ENCODE measurements at regions not wholly inside any gene's neighbourhood (a gene's known extent, or its start where the extent isn't known, plus 50 kb on each side); places are given as distances from the start of the nearest gene placed in this dataset.
"Not testable (repeated sequence)": the region's sequence is repeated elsewhere in the genome, so short reads cannot be mapped to it uniquely, and the experiment has no call there.

GRCh38 chrX:1815456-1816175 is 200.8 kb downstream of the ASMT start:
- Histone ChIP-seq H3K36me3 (ENCODE audit: control insufficient read depth, insufficient read depth, low read length) (no peaks in the 10 kb centered on the region), H3K9ac (ENCODE audit: low read length) (no peak overlapping the region), H3K4me3 (ENCODE audit: low read depth, low read length) (no peak overlapping the region), H3K4me1 (ENCODE audit: control insufficient read depth, insufficient read depth, low read length) (no peaks in the 10 kb centered on the region), H3K9me3 (ENCODE audit: control insufficient read depth, insufficient read depth, low read depth, low read length) (peaks cover 7% of the 10 kb centered on the region), H3K27ac (ENCODE audit: low read depth, low read length) (no peak overlapping the region), H3K27me3 (ENCODE audit: control insufficient read depth, insufficient read depth, low read length) (no peaks in the 10 kb centered on the region)

DNA sequence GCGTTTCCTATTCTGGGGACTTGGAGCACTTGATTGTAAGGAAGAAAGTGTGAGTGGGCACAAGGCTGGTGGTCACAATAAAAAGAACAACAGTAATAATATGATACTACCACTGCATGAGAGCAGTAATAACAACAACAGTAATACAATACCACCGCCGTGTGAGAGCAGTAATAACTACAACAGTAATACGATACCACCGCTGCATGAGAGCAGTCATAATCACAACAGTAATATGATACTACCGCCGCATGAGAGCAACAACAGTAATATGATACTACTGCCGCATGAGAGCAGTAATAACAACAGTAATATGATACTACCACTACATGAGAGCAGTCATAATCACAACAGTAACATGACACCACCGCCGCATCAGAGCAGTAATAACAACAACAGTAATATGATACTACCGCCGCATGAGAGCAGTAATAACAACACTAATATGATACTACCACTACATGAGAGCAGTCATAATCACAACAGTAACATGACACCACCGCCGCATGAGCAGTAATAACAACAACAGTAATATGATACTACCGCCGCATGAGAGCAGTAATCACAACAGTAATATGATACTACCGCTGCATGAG is 201.6 kb downstream of the ASMT start:
- not testable (repeated sequence) for H3K9ac ChIP-seq (ENCODE audit: low read length); H3K27ac ChIP-seq (ENCODE audit: low read depth, low read length); H3K9me3 ChIP-seq (ENCODE audit: control insufficient read depth, insufficient read depth, low read depth, low read length); H3K4me1 ChIP-seq (ENCODE audit: control insufficient read depth, insufficient read depth, low read length); H3K4me3 ChIP-seq (ENCODE audit: low read depth, low read length); H3K36me3 ChIP-seq (ENCODE audit: control insufficient read depth, insufficient read depth, low read length); H3K27me3 ChIP-seq (ENCODE audit: control insufficient read depth, insufficient read depth, low read length)

GRCh38 chrX:1821846-1822245 is 207.0 kb downstream of the ASMT start:
- H3K9me3 ChIP-seq (ENCODE audit: control insufficient read depth, insufficient read depth, low read depth, low read length): peaks cover 4% of the 10 kb centered on the region; the same call in 1 of the 2 replicates
- no peak overlapping the region for H3K27ac ChIP-seq (ENCODE audit: low read depth, low read length)
- H3K36me3 ChIP-seq (ENCODE audit: control insufficient read depth, insufficient read depth, low read length): no peaks in the 10 kb centered on the region
- H3K4me1 ChIP-seq (ENCODE audit: control insufficient read depth, insufficient read depth, low read length): no peaks in the 10 kb centered on the region
- no peak overlapping the region for H3K9ac ChIP-seq (ENCODE audit: low read length)
- no peaks in the 10 kb centered on the region for H3K27me3 ChIP-seq (ENCODE audit: control insufficient read depth, insufficient read depth, low read length)
- no peak overlapping the region for H3K4me3 ChIP-seq (ENCODE audit: low read depth, low read length)

GRCh38 chrX:1824855-1825254 is 210.0 kb downstream of the ASMT start:
- H3K9me3 ChIP-seq (ENCODE audit: control insufficient read depth, insufficient read depth, low read depth, low read length): no peaks in the 10 kb centered on the region
- no peaks in the 10 kb centered on the region for H3K36me3 ChIP-seq (ENCODE audit: control insufficient read depth, insufficient read depth, low read length)
- H3K9ac ChIP-seq (ENCODE audit: low read length): no peak overlapping the region
- no peak overlapping the region for H3K4me3 ChIP-seq (ENCODE audit: low read depth, low read length)
- H3K27ac ChIP-seq (ENCODE audit: low read depth, low read length): no peak overlapping the region
- no peaks in the 10 kb centered on the region for H3K27me3 ChIP-seq (ENCODE audit: control insufficient read depth, insufficient read depth, low read length)
- H3K4me1 ChIP-seq (ENCODE audit: control insufficient read depth, insufficient read depth, low read length): peaks cover 4% of the 10 kb centered on the region; the same call in 1 of the 2 replicates

GRCh38 chrX:1833656-1834360 is 218.9 kb downstream of the ASMT start:
- Histone ChIP-seq H3K9me3 (ENCODE audit: control insufficient read depth, insufficient read depth, low read depth, low read length) (peaks cover 24% of the 10 kb centered on the region), H3K9ac (ENCODE audit: low read length) (no peak overlapping the region), H3K36me3 (ENCODE audit: control insufficient read depth, insufficient read depth, low read length) (no peaks in the 10 kb centered on the region), H3K27me3 (ENCODE audit: control insufficient read depth, insufficient read depth, low read length) (no peaks in the 10 kb centered on the region), H3K27ac (ENCODE audit: low read depth, low read length) (no peak overlapping the region), H3K4me3 (ENCODE audit: low read depth, low read length) (no peak overlapping the region), H3K4me1 (ENCODE audit: control insufficient read depth, insufficient read depth, low read length) (no peaks in the 10 kb centered on the region)

GRCh38 chrX:1835056-1835455 is 220.2 kb downstream of the ASMT start:
- Histone ChIP-seq H3K9ac (ENCODE audit: low read length) (no peak overlapping the region), H3K36me3 (ENCODE audit: control insufficient read depth, insufficient read depth, low read length) (no peaks in the 10 kb centered on the region), H3K27me3 (ENCODE audit: control insufficient read depth, insufficient read depth, low read length) (no peaks in the 10 kb centered on the region), H3K4me1 (ENCODE audit: control insufficient read depth, insufficient read depth, low read length) (no peaks in the 10 kb centered on the region), H3K27ac (ENCODE audit: low read depth, low read length) (no peak overlapping the region), H3K9me3 (ENCODE audit: control insufficient read depth, insufficient read depth, low read depth, low read length) (peaks cover 24% of the 10 kb centered on the region), H3K4me3 (ENCODE audit: low read depth, low read length) (no peak overlapping the region)

DNA sequence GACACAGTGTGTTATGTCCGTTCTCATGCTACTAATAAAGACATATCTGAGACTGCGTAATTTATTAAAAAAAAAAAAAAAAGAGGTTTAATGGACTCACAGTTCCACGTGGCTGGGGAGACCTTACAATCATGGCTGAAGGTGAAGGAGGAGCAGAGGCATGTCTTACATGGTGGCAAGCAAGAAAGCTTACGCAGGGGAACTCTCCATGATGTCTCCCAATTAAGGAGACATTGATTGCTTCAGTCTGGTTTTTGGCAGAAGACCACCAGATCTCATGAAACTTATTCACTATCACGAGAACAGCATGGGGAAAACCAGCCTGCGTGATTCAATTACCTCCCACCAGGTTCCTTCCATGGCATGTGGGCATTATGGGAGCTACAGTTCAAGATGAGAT is 221.8 kb downstream of the ASMT start:
- Histone ChIP-seq H3K27me3 (ENCODE audit: control insufficient read depth, insufficient read depth, low read length) (no peaks in the 10 kb centered on the region), H3K9ac (ENCODE audit: low read length) (no peak overlapping the region), H3K9me3 (ENCODE audit: control insufficient read depth, insufficient read depth, low read depth, low read length) (peaks cover 24% of the 10 kb centered on the region)

DNA sequence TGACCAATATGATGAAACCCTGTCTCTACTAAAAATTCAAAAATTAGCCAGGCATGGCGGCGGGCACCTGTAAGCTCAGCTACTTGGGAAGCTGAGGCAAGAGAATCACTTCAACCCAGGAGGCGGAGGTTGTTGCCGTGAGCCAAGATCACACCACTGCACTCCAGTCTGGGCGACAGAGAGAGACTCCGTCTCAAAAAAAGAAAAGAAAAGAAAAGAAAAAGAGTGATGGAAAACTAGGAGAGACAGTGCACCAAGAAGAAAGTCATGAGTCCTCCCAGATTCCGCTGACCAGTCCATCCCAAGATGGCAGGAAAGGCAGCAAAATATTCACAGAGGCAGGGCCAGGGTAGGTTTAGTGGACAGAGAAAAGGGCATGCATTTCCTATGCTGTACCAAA is 226.9 kb downstream of the ASMT start:
- no peak overlapping the region for H3K4me3 ChIP-seq (ENCODE audit: low read depth, low read length)
- H3K27ac ChIP-seq (ENCODE audit: low read depth, low read length): no peak overlapping the region
- H3K36me3 ChIP-seq (ENCODE audit: control insufficient read depth, insufficient read depth, low read length): no peaks in the 10 kb centered on the region
- no peaks in the 10 kb centered on the region for H3K27me3 ChIP-seq (ENCODE audit: control insufficient read depth, insufficient read depth, low read length)
- peaks cover 17% of the 10 kb centered on the region for H3K9me3 ChIP-seq (ENCODE audit: control insufficient read depth, insufficient read depth, low read depth, low read length)
- no peak overlapping the region for H3K9ac ChIP-seq (ENCODE audit: low read length)
- H3K4me1 ChIP-seq (ENCODE audit: control insufficient read depth, insufficient read depth, low read length): no peaks in the 10 kb centered on the region

More for the DNA sequence above, 221.8 kb downstream of the ASMT start:
- no peak overlapping the region for H3K27ac ChIP-seq (ENCODE audit: low read depth, low read length)
- no peaks in the 10 kb centered on the region for H3K4me1 ChIP-seq (ENCODE audit: control insufficient read depth, insufficient read depth, low read length)
- H3K36me3 ChIP-seq (ENCODE audit: control insufficient read depth, insufficient read depth, low read length): no peaks in the 10 kb centered on the region
- H3K4me3 ChIP-seq (ENCODE audit: low read depth, low read length): no peak overlapping the region

DNA sequence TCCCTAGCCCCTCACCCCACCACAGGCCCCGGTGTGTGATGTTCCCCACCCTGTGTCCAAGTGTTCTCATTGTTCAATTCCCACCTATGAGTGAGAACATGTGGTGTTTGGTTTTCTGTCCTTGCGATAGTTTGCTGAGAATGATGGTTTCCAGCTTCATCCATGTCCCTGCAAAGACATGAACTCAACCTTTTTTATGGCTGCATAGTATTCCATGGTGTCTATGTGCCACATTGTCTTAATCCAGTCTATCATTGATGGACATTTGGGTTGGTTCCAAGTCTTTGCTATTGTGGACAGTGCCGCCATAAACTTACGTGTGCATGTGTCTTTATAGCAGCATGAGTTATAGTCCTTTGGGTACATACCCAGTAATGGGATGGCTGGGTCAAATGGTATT is 232.1 kb downstream of the ASMT start:
- not testable (repeated sequence) for H3K9me3 ChIP-seq (ENCODE audit: control insufficient read depth, insufficient read depth, low read depth, low read length); H3K27me3 ChIP-seq (ENCODE audit: control insufficient read depth, insufficient read depth, low read length); H3K4me1 ChIP-seq (ENCODE audit: control insufficient read depth, insufficient read depth, low read length); H3K27ac ChIP-seq (ENCODE audit: low read depth, low read length); H3K9ac ChIP-seq (ENCODE audit: low read length); H3K36me3 ChIP-seq (ENCODE audit: control insufficient read depth, insufficient read depth, low read length); H3K4me3 ChIP-seq (ENCODE audit: low read depth, low read length)

GRCh38 chrX:1847790-1848189 is 232.9 kb downstream of the ASMT start:
- H3K9ac ChIP-seq (ENCODE audit: low read length); H3K4me3 ChIP-seq (ENCODE audit: low read depth, low read length); H3K4me1 ChIP-seq (ENCODE audit: control insufficient read depth, insufficient read depth, low read length); H3K27me3 ChIP-seq (ENCODE audit: control insufficient read depth, insufficient read depth, low read length); H3K36me3 ChIP-seq (ENCODE audit: control insufficient read depth, insufficient read depth, low read length); H3K27ac ChIP-seq (ENCODE audit: low read depth, low read length): not testable (repeated sequence)
- H3K9me3 ChIP-seq (ENCODE audit: control insufficient read depth, insufficient read depth, low read depth, low read length): peaks cover 11% of the 10 kb centered on the region; the same call in 1 of the 2 replicates

- Histone ChIP-seq H3K9me3 (ENCODE audit: control insufficient read depth, insufficient read depth, low read depth, low read length) (peaks cover 11% of the 10 kb centered on the region; the same call in 1 of the 2 replicates), H3K27me3 (ENCODE audit: control insufficient read depth, insufficient read depth, low read length) (no peaks in the 10 kb centered on the region), H3K4me1 (ENCODE audit: control insufficient read depth, insufficient read depth, low read length) (no peaks in the 10 kb centered on the region), H3K4me3 (ENCODE audit: low read depth, low read length) (no peak overlapping the region), H3K9ac (ENCODE audit: low read length) (no peak overlapping the region), H3K36me3 (ENCODE audit: control insufficient read depth, insufficient read depth, low read length) (no peaks in the 10 kb centered on the region), H3K27ac (ENCODE audit: low read depth, low read length) (no peak overlapping the region)
Observed at GRCh38 chrX:1851527-1851926, 236.7 kb downstream of the ASMT start.

Data from HUES6 (cell line).